Fibroblast of skin of back (primary cell): ENCODE measurements at regions not wholly inside any gene's neighbourhood (a gene's known extent, or its start where the extent isn't known, plus 50 kb on each side); places are given as distances from the start of the nearest gene placed in this dataset.
"Not testable (repeated sequence)": the region's sequence is repeated elsewhere in the genome, so short reads cannot be mapped to it uniquely, and the experiment has no call there.

Source experiments
- DNase-seq: peaks from one replicate; pipeline ENCODE4 v3.0.0-alpha.2; 2013

DNA sequence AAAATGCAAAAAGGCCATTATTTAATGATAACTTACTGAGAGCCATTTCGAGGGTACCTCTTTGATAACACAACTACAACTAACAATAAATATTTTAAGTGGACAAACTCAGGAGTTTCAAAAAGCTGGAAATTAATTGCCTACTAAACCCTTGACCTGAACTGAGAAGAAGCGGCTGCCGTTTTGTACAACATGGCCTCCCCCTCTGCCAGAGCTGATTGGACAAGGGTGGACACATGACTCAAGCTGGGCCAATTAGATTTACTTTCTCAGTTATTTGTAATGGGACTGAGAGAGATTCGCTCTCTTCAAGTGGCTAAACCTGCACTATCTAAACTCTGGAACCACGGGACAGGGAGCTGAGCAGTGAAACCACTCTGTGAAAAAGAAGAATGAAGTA, 135.9 kb upstream of the SERPINE2 start:
- no peak for DNase-seq

DNA sequence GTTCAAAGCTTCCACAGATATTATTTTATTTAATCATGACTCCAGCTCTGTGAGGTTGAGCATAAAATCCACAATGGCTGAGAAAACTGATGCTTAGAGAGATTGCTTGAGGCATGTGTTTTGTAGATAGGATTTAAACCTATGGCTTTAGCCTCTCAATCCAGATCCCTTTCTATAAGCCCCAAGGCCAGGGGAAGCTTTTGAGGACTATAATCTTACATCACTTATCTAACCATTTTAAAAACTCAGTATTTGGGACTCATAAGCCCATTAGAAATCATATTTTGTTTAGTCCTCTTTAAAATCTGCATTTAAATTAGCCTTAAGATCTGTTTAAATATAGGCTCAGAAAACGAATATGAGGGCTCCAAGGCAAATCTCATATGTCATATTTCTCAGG, 135.4 kb upstream of the SERPINE2 start:
- DNase-seq = no peak

DNA sequence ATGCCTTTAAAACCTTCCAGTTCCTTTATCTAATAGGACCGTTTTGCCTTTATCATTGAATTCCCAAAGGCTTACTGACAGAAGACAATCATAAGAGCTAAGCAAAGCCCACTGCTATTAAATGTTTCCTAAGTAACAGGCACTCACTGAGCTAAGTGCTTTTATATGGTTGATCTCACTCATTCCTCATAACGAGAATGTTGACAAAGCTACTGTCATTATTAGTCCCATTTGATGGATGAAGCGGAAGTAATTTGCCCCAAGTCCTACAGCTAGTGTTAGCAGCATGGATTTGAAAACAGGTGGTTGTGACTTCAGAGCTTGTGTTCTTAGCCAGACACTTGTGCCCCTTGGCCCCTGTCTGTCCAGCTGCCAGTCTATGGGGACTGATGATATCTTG, 134.8 kb upstream of the SERPINE2 start:
- no peak for DNase-seq

DNA sequence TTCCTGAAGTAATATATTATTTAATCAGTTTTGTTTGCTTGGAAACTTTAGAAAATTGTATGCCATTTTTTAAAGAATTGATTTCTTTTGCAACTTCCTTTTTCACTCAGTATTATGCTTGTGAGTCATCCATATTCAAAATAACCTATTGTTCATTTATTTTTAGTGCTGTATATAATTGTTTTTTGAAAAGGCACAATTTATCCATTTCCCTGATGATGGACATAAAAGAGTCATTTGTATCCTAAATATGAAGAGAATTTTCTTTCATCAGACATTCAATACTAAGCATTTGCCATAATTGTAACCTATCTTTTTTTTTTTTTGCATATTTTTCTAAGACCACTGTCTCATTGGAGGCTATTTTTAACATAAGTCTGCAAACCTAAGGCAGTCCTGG, 134.1 kb upstream of the SERPINE2 start:
- peak; percentile 25 for DNase-seq

DNA sequence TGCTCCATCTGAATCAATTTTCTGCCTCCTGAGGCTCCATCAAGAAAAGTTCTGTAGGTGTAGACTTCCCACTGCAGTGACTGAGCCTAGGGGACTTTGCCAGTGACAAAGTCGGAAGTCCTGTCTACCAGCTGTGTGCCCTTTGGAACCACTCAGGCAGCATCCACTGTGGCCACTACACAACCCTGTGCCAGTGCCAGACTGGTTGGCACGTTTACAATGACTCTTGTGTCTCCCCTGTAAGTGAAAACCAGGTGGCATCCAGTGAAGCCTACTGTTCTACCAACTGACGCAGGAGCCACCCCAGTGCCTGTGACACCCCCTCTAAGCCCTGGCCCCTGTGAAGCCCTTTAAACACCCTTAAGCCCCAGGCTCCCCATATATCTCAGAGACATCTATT, 132.1 kb upstream of the SERPINE2 start:
- no peak for DNase-seq

DNA sequence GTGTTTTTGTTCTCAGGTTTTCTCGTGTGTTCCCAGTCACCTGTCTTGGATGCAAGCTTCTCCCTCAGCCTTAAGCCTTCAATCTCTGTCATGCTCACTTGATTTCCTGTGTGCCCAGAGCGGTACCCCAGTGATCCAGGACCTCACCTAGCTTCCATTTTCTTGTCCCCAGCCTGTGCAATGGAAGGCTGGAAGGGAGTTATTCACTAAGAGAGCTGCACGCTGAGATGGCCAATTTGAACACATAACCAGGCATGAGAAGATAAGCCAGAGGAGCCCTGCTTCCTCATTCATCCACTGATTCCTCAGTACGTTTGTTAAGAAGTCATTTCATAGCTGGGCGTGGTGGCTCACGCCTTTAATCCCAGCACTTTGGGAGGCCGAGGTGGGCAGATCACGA, 130.8 kb upstream of the SERPINE2 start:
- DNase-seq = no peak

DNA sequence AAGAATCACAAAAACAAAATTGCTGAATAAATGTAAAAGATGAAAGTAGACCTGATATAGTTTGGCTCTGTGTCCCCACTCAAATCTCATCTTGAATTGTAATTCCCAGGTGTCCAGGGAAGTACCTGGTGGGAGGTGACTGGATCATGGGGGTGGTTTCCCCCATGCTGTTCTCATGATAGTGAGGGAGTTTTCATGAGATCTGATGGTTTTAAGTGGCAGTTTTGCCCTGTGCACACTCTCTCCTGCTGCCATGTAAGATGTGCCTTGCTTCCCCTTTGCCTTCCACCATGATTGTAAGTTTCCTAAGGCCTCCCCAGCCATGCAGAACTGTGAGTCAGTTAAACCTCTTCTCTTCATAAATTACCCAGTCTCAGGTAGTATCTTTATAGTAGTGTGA, 128.7 kb upstream of the SERPINE2 start:
- DNase-seq = not testable (repeated sequence)

DNA sequence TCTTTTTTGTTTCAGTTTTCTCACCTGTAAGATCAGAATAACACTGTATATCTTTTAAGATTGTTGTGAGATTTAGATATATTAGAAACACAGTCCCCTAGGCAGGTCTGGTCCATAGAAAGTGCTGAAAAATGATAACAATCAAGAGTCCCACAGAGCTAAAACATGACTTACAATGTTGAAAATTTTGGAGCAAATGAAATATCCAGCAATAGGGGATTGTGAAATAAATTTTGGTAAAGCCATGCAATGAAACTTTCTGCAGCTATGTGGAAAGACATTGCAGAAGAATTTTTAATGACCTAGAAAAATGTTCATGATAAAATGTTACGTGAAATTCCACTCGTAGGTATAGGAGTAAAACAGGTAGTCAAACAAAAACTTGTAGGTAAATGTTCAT, 127.6 kb upstream of the SERPINE2 start:
- DNase-seq = no peak

DNA sequence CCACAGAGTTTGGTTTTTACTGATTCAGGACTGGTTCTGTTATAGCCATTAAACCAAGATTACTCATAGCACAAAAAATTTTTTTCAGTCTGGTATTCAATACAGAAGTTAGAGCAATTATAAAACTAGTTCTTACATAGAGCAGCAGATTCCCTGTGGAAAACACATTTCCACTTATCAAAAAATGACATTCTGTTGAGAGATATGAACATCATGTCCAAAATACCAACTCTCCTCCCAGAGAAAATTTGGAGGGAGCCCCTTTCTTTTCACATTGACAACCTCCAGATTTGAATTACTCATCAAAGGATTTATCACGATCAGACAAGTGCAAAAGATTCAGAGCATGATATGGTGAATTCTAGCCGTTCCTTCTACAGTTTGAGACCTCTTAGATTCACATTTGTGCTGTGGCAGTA, 126.8 kb upstream of the SERPINE2 start:
- DNase-seq = peak; percentile 56

DNA sequence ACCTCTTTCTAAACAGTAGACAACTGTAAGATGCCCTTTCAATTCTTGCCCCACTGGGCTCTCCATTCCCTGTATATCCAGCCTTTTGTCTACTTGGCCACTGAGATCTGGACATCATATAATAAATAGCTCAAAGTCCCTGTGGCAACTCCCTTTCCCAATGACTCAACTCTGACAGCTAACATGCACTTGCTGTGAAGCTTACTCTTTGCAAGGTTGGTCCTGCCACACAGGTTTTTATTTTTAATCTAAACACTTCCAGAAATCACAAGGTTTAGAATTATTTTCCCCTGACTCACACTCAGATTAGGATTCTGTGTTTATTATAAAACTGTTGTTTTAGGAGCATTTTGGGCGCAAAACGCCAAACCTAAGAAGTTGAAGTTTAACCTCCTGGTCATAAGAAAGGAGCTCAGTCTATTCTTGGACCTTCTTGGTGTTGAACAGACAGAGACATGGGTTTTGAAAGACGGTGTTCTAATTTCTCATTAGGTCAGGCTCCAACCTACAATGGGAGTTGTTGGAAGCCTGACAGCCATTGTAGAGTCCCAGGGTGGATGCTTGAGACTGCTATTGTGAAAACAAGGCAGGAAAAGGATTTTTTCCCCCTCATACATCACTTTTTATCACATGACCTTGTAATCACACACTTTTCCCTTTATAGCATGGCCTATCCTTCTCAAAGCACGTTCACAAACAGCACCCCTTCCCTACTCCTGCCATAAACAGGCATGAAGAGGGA, 124.7 kb upstream of the SERPINE2 start:
- DNase-seq = peak; percentile 67

DNA sequence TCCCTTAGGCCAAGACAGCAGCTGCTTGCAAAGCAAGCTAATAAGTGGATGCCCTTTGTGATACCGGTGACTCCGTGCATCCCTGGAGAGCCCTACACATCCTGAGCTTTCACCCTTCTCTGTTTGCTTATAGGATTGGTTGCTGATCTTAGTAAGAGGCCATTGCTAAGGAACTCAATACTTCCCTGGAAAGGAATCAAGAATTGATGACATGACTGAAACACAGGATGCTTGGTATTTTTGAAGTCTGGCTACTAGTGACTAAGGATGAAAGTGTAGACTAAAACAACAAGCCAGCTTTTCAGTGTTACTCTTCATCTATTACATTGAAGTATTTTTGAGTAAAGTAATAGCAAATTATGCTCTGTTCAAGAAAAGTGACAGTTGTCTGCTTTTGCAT, 123.0 kb upstream of the SERPINE2 start:
- peak; percentile 94 for DNase-seq

DNA sequence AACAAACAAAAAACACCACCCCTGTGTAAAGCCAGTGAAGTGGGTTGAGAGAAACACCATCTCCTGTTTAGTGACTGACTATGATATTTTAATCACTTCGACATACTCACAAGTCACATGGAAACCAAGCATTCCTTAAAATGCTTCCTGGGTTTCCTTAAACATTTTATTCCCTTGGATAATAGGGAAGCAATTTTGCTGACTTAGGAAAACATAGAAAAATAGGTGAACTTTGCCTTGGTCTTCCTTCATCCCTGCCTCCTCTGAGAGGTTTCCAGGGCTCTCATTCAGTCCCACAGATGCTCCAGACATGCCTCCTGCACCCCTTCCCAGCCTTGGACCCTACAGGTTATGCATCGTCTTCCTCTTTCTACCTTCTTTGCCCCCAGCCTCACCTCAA, 122.6 kb upstream of the SERPINE2 start:
- peak; percentile 17 for DNase-seq

DNA sequence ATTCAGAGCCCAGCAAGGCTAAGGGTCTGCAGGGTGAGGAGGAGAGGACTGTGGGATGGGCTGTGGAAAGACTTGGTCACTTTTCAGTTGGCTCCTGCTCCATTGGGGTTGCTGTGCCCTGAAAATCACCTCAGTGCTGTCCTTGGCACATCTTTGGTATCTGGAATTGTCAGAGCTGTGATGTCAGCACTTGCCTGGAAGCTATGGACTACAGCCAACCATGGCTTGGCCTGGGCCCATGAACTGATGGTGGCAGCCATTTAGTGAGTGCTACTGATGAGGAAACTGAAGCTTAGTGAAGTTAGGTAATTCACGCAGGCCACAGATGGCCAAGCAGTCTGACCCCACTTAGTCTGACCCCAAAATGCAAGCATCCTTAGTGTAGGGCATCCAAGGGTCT, 121.8 kb upstream of the SERPINE2 start:
- DNase-seq = peak; percentile 33

DNA sequence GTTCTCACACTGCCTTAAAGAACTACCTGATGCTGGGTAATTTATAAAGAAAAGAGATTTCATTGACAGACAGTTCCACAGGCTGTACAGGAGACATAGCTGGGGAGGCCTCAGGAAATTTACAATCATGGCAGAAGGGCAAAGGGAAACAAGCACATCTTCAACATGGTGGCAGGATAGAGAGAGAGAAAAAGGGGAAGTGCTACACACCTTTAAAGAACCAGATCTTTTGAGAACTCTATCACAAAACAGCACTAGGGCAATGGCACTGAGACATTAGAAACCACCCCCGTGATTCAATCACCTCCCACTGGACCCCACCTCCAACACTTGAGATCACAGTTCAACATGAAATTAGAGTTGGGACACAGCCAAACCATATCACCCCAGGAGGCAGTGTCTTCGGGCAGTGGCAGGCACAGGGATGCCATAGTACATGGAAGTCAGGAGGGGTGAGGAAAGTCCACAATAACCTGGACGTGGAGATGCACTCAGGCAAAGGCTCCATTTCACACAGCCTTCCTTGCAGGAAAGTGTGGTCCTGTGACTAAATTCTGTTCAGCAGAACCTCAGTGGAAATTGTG, 120.4 kb upstream of the SERPINE2 start:
- DNase-seq = no peak

DNA sequence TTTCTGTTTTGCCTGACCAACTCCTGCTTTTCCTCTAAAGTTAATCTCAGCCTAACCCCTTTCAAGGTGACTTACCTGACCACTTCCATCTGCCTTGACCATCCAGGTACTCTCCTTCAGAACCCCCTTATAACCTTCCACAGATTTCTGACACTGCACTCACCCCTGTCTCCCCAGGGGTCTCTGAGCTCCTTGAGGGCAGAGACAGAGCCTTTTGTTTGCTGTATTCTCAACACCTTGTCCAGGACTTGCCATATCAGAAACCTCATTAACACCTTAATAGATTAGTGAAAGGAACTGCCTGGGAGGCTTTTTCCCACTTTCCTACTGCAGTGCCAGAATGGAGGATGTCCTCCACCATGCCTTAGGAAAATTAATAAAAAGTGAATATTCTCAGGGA, 119.7 kb upstream of the SERPINE2 start:
- DNase-seq = no peak

DNA sequence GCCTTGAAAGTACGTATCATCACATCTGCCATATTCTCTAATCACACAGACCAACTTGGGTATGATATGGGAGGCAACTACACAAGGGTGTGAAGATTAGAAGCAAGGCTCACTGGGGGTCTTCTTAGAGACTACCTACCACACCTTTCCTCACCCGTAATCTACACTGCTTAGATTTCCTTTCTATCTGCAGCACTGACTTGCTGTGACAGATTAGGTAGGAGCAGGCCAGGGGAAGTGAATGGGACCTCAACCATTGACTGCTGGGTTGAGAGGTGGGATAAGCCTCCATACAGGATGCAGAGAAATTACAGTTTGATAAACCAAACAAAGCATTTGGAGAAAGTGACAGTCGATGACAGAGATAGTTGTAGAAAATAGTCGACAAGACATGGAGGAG, 119.0 kb upstream of the SERPINE2 start:
- DNase-seq = no peak

DNA sequence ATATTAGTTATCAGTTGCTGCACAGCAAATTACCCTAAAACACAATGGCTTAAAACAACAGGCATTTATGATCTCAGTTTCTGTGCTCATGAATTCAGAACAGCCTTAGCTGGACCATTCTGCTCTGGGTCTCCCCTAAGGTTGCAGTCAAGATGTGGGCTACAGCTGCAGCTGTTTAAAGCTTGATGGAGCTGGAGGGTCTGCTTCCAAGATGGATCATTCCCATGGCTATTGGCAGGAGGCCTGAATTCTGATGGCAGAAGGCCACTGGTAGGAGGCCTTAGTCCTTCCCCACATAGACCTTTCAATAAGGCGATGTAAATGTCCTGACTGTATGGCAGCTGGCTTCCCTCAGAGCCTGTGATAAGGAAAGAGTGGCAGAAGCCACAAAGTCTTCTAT, 118.6 kb upstream of the SERPINE2 start:
- DNase-seq = no peak

DNA sequence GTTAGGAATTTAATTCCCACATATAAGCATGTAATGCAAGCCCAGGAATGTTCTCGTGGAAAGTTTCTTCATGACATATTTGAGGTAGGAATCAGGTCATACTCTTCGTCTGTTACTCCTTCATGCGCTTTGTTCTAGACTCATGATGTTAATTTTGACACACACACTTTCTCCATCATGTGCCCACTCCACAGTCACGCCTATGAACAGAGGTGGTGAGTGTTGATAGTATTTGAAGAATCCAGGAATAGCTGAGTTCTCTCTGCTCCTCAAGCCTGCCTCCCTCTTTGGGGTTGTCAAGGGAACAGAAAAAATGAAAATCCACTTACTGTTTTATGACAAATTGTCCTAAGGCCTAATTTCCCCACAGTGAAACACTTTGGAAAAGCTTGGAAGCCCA, 117.3 kb upstream of the SERPINE2 start:
- DNase-seq = no peak

DNA sequence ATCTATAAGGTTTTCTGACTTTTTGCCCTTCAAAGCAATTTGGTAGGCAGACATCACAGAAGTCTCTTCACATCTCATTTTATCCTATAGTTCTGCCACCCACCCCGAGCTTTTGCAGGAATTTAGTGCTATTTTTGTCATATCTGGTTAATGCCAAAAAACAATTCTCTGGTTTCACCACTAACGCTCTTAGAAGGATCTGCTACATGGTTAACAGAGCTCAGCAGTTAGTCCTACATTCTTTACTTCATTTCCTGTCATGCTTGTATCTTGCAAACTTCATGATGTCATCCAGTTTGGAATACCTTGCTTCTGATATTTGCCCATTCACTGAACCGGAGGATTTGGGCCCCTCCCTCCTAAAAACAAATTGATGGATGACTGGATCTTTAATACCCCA, 116.8 kb upstream of the SERPINE2 start:
- DNase-seq = peak; percentile 65

DNA sequence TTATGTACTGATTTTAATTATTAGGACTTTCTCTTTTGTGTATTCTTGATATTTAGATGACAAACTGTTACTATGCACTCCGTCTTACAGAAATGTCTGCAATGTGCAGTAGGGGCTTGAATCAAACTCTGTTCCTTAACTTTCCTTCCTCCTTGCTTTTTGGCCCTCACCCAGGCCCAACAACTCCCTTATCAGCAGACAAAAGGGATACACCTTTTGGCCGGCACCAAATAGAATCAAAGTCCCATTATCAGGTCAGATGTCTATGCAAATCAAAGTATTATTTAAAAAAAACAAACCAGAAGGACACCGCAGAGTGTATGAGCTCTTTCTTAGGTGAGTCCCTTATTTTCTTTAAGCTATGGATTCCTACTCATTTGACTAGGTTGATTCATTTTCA, 116.3 kb upstream of the SERPINE2 start:
- DNase-seq = no peak

DNA sequence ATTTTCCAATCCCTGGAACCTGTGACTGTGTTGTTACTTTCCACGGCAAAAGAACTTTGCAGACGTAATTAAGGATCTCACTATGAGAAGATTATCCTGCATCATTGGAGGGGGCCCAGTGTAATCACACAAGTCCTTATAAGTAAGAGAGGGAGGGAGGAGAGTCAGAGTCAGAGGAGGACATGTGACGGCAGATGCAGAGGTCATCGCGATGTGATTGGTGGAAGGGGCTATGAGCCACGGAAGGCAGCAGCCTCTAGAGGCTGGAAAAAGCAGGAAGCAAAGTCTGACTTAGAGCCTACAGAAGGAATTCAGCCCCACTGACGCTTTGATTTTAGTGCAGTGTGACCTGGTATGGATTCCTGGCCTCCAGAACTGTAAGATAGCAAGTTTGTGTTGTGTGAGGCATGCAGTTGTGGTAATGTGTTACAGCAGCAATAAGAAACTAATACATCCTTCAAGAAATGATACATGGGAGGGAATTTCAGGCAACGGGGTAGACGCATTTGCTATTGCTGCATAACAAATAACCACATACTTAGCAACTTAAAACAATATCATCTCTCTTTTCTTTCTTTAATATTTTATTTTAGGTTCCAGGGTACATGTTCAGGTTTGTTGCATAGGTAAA, 112.7 kb upstream of the SERPINE2 start:
- no peak for DNase-seq

DNA sequence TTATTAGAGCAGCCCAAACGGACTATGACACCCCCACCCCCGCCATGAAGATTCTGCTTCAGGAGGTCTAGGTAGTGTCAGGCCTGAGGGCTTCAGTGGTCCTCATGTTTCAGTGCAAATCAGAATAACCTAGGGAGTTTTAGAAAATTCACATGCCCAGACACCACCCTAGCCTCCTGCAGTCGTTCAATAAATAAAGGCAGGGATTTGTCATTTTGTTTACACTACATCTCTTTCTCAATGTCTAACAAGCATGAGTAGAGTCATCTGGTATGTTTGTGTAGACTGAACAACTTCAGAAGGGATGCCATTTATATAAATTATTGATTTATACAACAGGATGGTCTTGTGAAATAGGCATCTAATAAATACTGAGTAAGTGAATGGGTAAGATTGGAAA, 112.1 kb upstream of the SERPINE2 start:
- DNase-seq = peak; percentile 26

DNA sequence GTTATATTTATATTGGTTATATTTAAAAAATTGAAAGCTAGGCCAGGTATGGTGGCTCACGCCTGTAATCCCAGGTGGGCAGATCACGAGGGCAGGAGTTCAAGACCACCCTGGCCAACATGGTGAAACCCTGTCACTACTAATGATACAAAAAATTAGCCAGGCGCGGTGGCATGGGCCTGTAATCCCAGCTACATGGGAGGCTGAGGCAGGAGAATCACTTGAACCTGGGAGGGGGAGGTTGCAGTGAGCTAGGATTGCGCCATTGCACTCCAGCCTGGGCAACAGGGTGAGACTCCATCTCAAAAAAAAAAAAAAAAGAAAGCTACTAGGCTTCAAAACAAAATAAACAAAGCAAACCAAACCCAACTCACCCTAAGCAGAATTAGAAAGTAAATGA, 109.0 kb upstream of the SERPINE2 start:
- not testable (repeated sequence) for DNase-seq

DNA sequence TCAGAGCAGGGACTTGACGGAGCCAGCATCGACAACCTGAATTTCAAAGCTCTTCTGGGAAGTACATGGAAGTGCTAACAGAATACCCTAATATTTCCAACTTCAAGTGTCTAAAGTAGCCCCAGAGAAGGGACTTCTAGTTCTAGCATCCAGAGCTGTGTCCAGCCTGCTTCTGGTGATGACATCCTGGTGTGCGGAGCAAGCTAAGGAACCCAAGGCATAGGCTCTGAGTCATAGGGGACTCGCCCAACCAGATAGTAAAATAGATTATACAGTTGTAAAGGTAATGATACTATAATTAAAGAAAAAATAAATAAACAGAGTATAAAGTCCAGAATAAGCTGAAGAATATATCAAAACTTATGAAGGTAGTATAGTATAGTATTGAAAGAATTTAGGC, 108.1 kb upstream of the SERPINE2 start:
- peak; percentile 18 for DNase-seq
